ENCODE measurements at regions not wholly inside any gene's neighbourhood (a gene's known extent, or its start where the extent isn't known, plus 50 kb on each side); places are given as distances from the start of the nearest gene placed in this dataset.

DNA sequence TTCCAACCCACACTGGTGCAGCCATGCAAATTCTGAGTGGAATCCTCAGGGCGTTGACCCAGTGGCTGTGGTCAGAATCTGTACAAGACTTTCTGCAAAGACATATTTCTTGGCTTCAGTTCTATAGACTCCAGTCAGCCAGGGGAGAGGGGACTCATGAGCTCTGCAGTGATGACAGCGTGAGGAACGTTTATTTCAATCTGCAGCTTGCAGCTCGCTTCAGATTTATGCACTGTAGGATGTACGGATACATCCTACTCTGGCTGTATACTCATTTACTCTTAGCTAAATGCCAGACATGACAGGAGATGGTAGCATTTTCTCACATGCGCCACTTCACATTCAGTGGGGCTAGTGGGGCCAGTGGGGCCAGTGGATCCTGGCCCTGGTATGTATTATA lies 276.1 kb downstream of the FGF9 start:
- TF ChIP-seq CTCF (IDR thresholded peaks at IDR 0.05) (no peak), ELF1 (IDR thresholded peaks at IDR 0.05) (no peak), MAX (IDR thresholded peaks at IDR 0.05; ENCODE audit: low read depth) (no peak), EZH2phosphoT487 (IDR thresholded peaks at IDR 0.05; ENCODE audit: borderline replicate concordance, low read depth) (no peak), EP300 (IDR thresholded peaks at IDR 0.05; ENCODE audit: borderline replicate concordance in 1 of 2, low read depth in 1 of 2, low read length in 1 of 2) (no peak), NRF1 (IDR thresholded peaks at IDR 0.05; ENCODE audit: low read depth, low read length) (no peak), TEAD4 (IDR thresholded peaks at IDR 0.05; ENCODE audit: borderline replicate concordance, insufficient read depth) (no peak)
- TF ChIP-seq, protein P1, sequence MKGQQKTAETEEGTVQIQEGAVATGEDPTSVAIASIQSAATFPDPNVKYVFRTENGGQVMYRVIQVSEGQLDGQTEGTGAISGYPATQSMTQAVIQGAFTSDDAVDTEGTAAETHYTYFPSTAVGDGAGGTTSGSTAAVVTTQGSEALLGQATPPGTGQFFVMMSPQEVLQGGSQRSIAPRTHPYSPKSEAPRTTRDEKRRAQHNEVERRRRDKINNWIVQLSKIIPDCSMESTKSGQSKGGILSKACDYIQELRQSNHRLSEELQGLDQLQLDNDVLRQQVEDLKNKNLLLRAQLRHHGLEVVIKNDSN (IDR thresholded peaks at IDR 0.05; ENCODE audit: borderline replicate concordance, low read depth), result no peak

All from SK-N-SH (cell line).